ENCODE measurements at regions not wholly inside any gene's neighbourhood (a gene's known extent, or its start where the extent isn't known, plus 50 kb on each side); places are given as distances from the start of the nearest gene placed in this dataset.

GRCh38 chrX:42459735-42460134 is 318.2 kb downstream of the PPP1R2C start:
- H3K27me3 Mint-ChIP-seq: no peaks in the 10 kb centered on the region
- H3K27ac Mint-ChIP-seq: no peak overlapping the region
- DNase-seq (ENCODE audit: low spot score, unreplicated experiment): no peak
- H3K4me3 Mint-ChIP-seq (ENCODE audit: low read depth): no peak overlapping the region
- no peaks in the 10 kb centered on the region for H3K36me3 Mint-ChIP-seq (ENCODE audit: insufficient read depth)
- peaks cover 8% of the 10 kb centered on the region for H3K9me3 Mint-ChIP-seq (ENCODE audit: low read depth)
- H3K4me1 Mint-ChIP-seq (ENCODE audit: low read depth): peaks cover 7% of the 10 kb centered on the region
- TF ChIP-seq CTCF (IDR thresholded peaks at IDR 0.05; ENCODE audit: unreplicated experiment): no peak

GRCh38 chrX:42456176-42456700 is 321.7 kb downstream of the PPP1R2C start:
- TF ChIP-seq CTCF (IDR thresholded peaks at IDR 0.05; ENCODE audit: unreplicated experiment): no peak
- H3K4me3 Mint-ChIP-seq (ENCODE audit: low read depth): no peak overlapping the region
- no peak for DNase-seq (ENCODE audit: low spot score, unreplicated experiment)
- no peaks in the 10 kb centered on the region for H3K27me3 Mint-ChIP-seq
- H3K9me3 Mint-ChIP-seq (ENCODE audit: low read depth): peaks cover 6% of the 10 kb centered on the region
- H3K36me3 Mint-ChIP-seq (ENCODE audit: insufficient read depth): no peaks in the 10 kb centered on the region
- H3K27ac Mint-ChIP-seq: no peak overlapping the region
- peaks cover 7% of the 10 kb centered on the region for H3K4me1 Mint-ChIP-seq (ENCODE audit: low read depth)

GRCh38 chrX:42450228-42450627 is 327.7 kb downstream of the PPP1R2C start:
- Mint-ChIP-seq H3K27ac (no peak overlapping the region), H3K27me3 (no peaks in the 10 kb centered on the region), H3K9me3 (ENCODE audit: low read depth) (peaks cover 24% of the 10 kb centered on the region), H3K4me3 (ENCODE audit: low read depth) (no peak overlapping the region), H3K4me1 (ENCODE audit: low read depth) (no peaks in the 10 kb centered on the region), H3K36me3 (ENCODE audit: insufficient read depth) (no peaks in the 10 kb centered on the region)
- no peak for DNase-seq (ENCODE audit: low spot score, unreplicated experiment)
- TF ChIP-seq CTCF (IDR thresholded peaks at IDR 0.05; ENCODE audit: unreplicated experiment): no peak

GRCh38 chrX:42443267-42443666 is 334.7 kb downstream of the PPP1R2C start:
- Mint-ChIP-seq H3K27ac (no peak overlapping the region), H3K36me3 (ENCODE audit: insufficient read depth) (no peaks in the 10 kb centered on the region), H3K4me3 (ENCODE audit: low read depth) (no peak overlapping the region), H3K27me3 (no peaks in the 10 kb centered on the region), H3K9me3 (ENCODE audit: low read depth) (peaks cover 23% of the 10 kb centered on the region), H3K4me1 (ENCODE audit: low read depth) (no peaks in the 10 kb centered on the region)
- no peak for DNase-seq (ENCODE audit: low spot score, unreplicated experiment)
- no peak for TF ChIP-seq CTCF (IDR thresholded peaks at IDR 0.05; ENCODE audit: unreplicated experiment)

- TF ChIP-seq CTCF (IDR thresholded peaks at IDR 0.05; ENCODE audit: unreplicated experiment): no peak
- H3K36me3 Mint-ChIP-seq (ENCODE audit: insufficient read depth): no peaks in the 10 kb centered on the region
- no peak overlapping the region for H3K27ac Mint-ChIP-seq
- DNase-seq (ENCODE audit: low spot score, unreplicated experiment): no peak
- peaks cover 25% of the 10 kb centered on the region for H3K9me3 Mint-ChIP-seq (ENCODE audit: low read depth)
- H3K4me3 Mint-ChIP-seq (ENCODE audit: low read depth): no peak overlapping the region
- no peaks in the 10 kb centered on the region for H3K27me3 Mint-ChIP-seq
- no peaks in the 10 kb centered on the region for H3K4me1 Mint-ChIP-seq (ENCODE audit: low read depth)
Measured at GRCh38 chrX:42442745-42443144, 335.2 kb downstream of the PPP1R2C start.
